Endothelial cell of hepatic sinusoid (primary cell): ENCODE measurements at regions not wholly inside any gene's neighbourhood (a gene's known extent, or its start where the extent isn't known, plus 50 kb on each side); places are given as distances from the start of the nearest gene placed in this dataset.

Source experiments
- in situ Hi-C: cut with HindIII; loops from 2 replicates; pipeline ENCODE4 v1.10.0; 2017; ENCODE audit warnings: low sequenced_read_pairs

DNA sequence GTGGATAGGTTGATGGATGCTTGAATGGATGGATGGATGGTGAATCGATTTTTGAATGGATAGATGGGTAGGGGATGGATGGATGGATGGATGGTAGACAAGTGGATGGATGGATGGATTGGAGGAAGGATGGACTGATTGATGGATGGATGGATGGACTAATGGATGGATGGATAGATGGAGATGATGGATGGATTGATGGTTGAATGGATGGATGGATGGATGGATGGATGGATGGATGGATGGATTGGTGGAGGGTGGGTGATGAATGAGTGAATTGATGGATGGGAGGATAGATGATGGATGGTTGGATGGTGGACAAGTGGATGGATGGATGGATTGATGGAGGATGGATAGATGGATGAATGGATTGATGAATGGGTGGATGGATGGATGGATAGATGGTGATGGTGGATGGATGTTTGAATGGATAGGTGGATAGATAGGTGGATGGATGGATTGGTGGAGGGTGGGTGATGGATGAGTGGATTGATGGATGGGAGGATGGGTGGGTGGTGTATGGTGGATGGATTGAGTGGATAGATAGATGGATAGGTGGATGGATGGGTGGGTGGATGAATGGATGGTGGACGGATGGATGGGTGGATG, 1140.9 kb downstream of the BRD1 start:
- in situ Hi-C loops = no loop called here

DNA sequence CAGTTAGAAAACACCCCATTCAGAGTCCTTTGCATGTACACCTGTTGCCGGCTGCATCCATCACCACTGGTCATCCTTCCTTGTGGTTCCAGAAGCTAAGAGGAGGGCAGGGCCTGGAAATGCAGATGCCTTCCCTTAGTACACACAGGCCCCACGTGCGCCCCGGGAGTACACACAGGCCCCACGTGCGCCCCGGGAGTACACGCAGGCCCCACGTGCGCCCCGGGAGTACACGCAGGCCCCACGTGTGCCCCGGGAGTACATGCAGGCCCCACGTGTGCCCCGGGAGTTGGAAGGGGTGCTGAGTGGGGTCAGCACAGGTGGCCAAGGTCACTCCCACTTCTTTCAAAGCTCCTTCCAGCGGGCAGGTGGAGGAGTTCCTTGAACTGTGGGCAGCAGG, 1141.9 kb downstream of the BRD1 start:
- in situ Hi-C loops = no loop called here

DNA sequence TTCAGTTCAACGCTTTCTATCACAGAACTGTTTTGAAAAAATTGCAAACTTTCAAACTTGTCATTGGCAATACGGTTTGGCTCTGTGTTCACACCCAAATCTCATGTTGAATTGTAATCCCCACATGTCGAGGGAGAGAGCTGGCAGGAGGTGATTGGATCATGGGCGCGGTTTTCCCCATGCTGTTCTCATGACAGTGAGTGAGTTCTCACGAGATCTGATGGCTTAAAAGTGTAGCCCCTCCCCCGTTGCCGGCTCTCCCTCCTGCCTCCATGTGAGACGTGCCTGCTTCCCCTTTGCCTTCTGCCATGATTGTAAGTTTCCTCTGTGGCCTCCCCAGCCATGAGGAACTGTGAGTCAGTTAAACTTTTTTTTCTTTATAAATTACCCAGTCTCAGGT, 1144.0 kb downstream of the BRD1 start:
- in situ Hi-C loops = no loop called here

DNA sequence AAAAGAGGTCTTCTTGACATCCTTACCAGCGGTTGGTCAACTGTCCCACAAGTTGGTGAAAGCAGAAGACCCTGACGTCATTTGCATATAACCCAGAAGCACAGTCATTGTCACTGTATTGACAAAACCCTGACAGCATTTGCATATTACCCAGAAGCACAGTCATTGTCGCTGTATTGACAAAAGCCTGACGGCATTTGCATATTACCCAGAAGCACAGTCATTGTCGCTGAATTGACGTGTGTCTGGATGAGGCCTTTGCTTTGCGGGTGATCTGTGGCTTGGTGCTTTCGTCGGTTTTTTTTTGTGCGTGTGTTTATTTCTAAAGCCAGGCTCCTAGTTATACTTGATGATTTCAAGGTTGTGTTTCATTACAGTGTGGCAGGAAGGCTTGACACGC, 1145.2 kb downstream of the BRD1 start:
- in situ Hi-C loops = no loop called here

DNA sequence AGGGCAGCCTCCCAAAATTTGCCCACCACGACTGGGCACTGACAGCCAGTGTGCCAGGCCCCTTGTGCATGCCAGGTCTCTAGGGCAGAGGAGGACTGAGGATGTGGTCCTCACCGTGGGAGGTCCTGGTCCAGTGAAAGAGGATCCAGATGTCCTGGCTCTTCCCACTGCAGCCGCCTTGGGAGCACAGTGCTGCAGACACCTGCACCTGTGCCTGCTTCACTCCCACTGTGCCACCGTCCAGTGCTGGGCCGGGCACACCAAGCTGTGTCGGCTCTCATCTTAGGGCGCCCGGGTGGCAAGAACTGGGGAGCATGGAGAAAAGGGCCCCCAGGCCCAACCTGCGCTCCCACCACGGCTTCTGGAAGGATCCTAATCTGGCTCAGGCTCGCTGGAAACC, 1147.1 kb downstream of the BRD1 start:
- in situ Hi-C loops = no loop called here

DNA sequence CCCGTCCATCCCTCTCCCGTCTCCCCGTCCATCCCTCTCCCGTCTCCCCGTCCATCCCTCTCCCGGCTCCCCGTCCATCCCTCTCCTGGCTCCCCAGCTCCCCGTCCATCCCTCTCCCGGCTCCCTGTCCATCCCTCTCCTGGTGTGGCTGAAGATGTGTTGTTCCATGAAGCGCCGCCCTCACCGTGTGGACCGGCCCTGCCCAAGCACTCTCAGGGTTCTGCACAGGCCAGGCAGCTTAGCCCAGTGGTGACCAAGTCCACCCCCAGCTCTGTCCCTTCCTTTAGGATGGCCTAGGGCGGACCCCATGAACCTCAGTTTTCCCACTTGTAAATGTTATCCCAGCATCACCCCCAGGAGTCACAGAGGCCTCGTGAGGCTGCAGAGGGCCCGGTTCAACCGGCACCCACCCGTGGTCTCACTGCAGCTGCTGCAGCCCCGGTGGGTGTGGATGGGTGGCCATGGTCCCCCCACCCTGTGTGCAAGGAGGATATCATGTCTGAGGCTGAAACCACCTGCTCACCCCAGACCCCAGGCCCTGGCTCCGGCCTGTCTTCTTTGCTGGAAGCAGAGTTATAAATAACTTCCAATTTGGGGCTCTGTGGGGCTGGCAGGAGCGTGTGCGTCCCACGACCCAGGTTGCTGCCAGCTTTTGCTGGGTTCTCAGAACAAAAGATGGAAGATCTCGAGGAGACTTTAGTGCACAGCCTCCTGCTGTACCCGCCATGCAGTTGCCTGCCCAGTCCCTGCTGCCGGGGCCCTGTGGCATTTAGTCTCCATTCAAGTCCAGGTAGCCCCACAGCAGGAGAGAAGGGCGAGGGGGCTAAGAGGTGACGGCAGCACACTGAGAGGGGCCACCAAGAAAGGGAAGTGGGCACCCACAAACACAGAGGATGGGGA, 1147.8 kb downstream of the BRD1 start:
- in situ Hi-C loops = loop anchor here (10.0 kb wide), 1 partner anchor 85 kb away; no protein-coding TSS in a partner anchor

DNA sequence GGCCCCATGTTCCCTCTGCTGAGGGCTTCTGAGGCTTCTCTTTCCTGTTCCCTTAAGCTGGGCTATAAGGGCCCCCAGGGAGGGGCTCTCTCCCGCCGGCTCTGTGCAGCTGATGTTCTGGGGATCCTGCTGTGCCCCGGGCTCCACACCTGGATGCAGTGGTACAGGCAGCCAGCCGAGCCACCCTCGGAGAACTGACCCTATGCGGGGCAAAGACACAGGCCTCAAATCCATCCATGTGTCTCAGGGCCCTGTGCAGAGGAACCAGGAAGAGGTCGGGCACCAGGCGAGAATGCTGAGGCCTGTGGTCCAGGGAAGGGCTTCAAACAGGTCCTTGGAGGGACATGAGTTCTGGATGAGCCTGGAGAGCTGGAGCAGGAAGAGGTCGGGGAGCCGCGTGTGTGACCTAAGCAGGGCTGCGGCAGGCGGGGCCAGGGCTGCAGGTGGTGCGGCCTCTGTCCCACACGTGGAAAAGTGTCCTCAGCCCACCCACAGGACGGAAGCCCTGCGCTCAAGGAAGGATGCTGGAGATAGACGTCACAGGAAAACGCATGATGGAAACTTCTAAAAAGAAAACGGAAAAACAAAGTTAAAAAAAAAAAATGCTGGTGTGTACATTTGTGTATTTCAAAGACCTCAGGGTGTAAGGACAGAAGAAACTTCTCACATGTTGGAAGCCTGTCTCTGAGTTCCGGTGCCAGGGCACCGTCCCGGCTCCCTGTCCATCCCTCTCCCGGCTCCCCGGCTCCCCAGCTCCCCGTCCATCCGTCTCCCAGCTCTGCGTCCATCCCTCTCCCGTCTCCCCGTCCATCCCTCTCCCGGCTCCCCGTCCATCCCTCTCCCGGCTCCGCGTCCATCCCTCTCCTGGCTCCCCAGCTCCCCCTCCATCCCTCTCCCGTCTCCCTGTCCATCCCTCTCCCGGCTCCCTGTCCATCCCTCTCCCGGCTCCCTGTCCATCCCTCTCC, 1149.2 kb downstream of the BRD1 start:
- in situ Hi-C loops = loop anchor here (10.0 kb wide), 1 partner anchor 84 kb away; no protein-coding TSS in a partner anchor

DNA sequence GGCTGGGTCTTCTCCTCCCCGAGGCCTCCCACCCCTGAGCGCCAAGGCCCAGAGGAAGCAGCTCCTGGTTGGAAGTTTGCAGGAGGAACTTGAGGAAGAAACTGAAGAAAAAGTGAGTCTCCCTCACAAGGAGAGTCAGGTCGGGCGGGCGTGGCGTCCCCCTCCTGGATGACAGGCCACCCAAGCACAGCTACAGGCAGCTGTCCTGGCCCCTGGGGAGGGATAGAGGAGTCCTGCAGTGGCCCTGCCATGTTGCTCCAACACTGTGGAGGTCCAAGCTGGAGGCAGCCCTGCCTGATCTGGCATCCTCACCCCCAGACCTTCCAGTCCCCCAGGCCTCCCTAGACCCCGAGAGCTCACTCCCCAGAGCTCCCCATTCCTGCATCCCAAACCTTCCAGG, 1150.1 kb downstream of the BRD1 start:
- in situ Hi-C loops = loop anchor here (10.0 kb wide), 1 partner anchor 83 kb away; no protein-coding TSS in a partner anchor

DNA sequence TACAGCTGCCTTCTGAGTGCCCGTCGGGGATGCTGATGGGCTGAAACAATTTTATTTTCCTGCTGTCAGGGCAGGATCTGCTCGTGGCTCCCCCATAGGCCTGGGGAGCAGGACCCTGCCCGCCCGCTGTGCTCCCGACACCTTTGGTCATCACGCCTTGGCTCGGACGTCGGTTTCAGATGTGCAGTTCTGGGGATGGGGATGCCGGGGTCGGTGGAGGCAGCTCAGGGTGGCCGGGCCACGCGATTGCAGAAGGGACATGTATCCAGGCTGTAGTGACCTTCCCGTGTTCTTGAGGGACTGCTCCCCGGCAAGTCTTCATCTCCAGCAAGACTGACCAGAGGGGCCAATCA, 1150.5 kb downstream of the BRD1 start:
- in situ Hi-C loops = loop anchor here (10.0 kb wide), 1 partner anchor 82 kb away; no protein-coding TSS in a partner anchor

DNA sequence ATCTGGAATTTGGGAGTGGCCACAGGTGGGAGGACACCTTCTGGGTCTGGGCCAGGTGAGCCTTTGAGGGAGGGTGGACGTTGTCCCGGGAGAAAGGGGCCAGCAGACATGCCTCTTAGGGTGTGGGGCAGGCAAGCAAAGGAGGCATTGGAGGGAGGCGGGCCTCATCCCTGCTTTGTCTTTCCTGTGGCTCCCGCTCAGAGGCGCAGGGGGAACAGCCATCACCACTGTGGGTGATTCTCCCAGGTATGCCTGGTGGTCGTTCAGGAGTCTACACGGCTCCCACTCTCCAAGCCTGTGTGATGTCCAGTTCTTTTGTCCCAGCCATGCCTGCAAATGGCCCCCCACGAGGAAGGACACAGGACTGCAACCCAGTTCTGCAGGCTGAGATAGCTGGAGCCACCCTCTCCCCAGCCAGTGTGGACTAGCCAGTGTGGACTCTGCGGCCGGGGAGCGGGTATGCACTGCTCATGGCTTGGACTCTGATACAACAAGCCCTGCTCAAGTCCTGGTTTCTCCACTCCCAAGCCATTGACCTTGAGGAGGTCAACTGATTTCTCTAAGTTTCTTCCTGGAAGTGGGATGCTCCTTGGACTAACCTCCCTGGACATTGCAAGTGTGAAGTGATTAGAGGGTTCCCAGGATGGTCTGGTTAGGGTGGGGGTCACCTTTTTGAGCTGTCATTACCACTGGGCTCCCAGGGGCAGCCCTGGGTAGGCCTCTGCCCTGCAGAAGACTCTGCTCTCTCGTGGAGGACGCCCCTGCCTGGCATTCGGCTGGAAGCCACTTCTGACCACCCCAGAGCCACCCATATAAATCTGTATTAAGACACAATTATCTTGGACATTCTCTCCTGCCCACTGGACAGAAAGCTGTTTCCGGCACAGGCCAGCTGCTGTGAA, 1151.2 kb downstream of the BRD1 start:
- in situ Hi-C loops = loop anchor here (10.0 kb wide), 1 partner anchor 82 kb away; no protein-coding TSS in a partner anchor

DNA sequence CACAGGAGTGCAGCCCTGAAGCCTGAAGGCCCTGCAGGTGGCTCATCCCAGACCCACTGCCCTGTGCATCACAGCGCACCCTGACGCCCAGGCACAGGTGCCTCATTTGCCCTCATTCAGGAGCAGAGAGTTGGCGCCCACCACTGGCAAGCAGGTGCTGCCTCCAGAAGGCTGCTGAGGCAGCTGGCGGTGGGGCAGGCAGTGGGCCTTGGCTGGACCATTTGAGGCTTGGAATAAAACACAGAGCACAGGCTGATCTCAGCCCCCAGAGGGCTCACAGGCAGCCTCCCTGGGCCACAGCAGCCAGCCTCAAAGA, 1151.9 kb downstream of the BRD1 start:
- in situ Hi-C loops = loop anchor here (10.0 kb wide), 1 partner anchor 81 kb away; no protein-coding TSS in a partner anchor

DNA sequence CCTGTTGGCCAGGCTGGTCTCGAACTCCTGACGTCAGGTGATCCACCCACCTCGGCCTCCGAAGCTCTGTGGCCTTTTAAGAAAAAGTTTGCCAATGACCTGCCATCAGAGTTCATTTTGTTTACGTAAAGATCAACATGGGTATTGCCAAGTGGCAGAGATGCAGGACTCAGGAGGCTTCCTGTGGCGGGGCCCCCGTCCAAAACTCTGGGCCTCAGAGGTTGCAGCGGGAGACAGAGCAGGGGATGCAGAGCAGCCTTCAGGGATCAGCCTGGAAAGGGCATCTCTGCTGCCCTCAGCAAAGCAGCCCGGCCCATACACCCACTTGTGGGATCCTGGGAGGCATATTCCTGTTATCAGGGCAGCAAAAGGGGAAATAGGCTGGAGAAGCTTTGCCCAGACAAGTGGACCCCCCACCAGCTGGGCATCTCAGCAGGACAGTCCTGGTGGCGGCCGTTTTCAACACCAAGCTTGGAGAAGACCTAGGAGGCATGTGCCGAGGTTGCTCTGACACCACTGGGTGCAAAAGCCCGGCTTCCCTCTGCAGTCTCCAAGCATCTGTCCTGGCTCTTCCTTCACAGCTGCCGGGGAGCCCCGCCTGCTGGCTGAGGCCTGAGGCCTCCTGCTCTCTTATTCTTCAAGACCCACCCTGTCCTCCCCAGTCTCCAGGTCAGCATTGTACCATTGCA, 1152.4 kb downstream of the BRD1 start:
- in situ Hi-C loops = loop anchor here (10.0 kb wide), 1 partner anchor 80 kb away; no protein-coding TSS in a partner anchor

DNA sequence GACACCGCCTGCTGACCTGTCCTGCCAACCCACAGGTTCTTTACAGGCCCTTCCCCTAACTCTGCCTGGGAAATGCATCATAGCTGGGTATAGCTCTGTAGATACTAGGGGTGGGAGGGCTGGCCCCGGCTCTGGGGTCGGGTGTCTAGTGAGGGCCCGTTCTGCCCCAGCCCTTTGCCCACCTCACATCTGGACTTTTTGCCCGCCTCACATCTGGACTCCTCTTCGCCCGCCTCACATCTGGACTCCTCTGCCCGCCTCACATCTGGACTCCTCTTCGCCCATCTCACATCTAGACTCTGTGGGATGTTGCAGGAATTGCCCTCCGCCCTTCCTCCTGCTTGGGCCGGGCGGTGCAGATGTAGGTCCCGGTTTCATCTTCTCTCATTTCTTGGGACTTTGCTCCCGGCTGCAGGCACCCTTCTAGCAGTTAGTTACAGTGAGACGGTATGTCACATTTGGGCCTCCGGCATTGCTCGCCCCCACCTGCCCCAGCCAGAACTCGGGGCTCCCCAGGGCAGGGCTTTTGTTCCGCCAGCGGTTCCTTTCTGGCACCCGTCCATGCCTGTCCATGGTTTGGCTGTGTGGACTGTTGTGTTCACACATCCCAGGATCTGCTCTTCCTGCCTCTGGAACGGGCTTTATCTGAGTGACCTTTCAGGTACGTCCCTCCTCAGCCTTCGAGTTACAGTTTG, 1153.7 kb downstream of the BRD1 start:
- in situ Hi-C loops = loop anchor here (10.0 kb wide), 1 partner anchor 79 kb away; no protein-coding TSS in a partner anchor

DNA sequence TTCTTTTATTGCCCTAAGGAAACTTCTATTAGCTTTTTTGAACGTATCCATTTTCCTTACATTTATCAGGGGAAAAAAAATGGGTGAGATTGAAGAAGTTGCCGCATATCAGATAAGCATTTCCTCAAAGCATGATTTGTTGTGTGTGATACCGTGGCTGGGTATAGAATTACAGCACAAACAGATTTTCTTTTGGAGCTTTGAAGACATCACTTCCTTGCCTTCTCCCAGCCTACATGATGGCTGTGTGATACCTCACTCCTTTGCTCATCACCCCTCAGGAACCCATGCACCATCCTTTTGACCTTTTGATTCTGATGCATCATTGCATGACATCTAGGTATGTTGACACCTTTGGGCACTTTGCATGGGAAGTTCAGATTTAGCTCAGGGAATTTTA, 1155.3 kb downstream of the BRD1 start:
- in situ Hi-C loops = loop anchor here (10.0 kb wide), 1 partner anchor 78 kb away; no protein-coding TSS in a partner anchor

DNA sequence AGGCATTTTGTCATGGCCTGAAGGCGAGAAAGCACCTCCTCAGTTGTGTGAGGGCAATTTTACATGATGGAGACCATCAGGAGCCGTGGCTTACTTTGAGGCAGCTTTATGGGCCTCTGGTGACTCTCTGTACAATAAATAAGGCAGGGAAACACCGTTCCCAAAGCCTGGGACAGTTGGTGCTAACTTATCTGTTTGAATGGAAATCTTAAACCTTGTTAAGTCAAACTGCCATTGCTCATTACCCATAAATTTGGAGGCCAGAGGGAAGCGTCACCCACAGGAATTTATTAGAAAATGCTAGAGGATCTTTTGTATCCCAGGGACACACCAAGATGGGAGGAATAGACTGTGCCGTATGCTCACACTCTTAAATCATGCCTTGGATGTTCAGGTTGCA, 1156.9 kb downstream of the BRD1 start:
- in situ Hi-C loops = loop anchor here (10.0 kb wide), 1 partner anchor 76 kb away; no protein-coding TSS in a partner anchor

DNA sequence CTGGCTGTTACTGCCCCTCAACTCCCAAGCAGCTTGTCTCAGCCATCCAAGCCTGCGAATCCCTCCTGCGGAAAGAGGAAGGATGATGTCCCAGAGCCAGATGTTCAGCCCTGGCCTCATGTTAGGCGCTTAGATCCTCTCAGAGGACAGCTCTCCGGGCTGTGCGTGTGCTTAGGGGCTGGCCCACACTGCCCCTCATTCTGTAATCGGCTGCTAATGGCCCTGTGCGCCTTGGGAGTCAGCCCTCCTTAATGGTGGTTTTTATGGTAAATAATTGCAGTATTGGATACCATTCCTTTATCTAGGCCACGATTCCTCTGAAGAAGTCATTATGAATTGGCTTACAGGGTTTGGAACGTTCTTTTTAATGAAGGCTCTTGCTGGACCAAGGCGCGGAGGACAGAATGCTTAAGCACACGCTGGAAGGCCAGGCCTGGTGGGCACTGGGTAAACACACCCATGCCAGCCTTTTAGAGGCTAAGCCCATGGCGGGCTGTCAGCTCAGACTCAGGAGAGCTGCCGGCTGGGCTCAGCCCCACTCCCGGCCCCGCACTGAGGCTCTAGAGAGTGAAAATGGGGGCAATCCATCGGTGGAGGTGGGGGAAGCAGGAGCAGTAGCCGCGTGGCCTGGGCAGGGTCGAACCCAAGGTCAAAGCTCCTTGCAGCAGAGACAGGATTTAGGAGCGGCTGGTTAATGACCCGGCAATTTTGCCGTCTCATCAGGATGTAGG, 1157.5 kb downstream of the BRD1 start:
- in situ Hi-C loops = loop anchor here (10.0 kb wide), 1 partner anchor 75 kb away; no protein-coding TSS in a partner anchor

DNA sequence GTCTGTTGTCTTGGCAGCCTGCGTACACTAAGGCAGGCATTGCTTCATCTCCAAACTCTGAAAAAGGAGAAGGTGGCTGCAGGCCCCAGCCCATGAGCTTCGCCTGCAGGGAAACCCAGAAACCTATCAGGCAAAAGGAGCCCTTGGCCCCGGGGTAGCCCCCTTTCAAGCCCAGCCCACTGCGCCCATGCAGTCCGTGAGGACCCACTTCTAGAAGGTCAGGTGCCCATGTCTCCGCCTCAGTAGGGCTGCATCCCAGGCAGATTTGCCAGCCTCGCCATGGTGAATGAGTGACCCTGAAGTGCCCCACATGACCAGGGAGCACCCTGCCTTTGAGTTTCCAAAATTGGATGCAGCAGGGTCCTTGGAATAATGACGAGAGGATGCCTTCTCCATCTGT, 1158.4 kb downstream of the BRD1 start:
- in situ Hi-C loops = no loop called here

DNA sequence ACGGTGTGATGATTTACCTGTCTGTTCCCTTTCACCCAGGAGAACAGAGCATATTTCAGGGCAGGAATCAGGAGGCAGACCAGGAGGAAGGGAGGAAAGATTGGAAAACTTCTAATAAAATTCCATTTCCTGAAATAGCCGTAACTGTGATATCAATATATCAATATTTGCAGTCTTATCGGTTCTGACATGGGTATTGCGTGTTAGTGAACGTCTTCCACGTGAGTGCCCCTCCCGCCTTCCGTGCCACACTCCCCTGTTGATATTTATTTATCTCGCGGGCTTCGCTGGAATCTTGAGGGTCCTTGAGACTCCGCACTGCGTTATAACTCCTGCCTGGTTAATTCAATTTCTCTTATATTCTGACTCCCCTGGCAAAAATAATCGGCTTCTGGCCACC, 1160.4 kb downstream of the BRD1 start:
- in situ Hi-C loops = no loop called here
